ENCODE measurements at regions not wholly inside any gene's neighbourhood (a gene's known extent, or its start where the extent isn't known, plus 50 kb on each side); places are given as distances from the start of the nearest gene placed in this dataset.

DNA sequence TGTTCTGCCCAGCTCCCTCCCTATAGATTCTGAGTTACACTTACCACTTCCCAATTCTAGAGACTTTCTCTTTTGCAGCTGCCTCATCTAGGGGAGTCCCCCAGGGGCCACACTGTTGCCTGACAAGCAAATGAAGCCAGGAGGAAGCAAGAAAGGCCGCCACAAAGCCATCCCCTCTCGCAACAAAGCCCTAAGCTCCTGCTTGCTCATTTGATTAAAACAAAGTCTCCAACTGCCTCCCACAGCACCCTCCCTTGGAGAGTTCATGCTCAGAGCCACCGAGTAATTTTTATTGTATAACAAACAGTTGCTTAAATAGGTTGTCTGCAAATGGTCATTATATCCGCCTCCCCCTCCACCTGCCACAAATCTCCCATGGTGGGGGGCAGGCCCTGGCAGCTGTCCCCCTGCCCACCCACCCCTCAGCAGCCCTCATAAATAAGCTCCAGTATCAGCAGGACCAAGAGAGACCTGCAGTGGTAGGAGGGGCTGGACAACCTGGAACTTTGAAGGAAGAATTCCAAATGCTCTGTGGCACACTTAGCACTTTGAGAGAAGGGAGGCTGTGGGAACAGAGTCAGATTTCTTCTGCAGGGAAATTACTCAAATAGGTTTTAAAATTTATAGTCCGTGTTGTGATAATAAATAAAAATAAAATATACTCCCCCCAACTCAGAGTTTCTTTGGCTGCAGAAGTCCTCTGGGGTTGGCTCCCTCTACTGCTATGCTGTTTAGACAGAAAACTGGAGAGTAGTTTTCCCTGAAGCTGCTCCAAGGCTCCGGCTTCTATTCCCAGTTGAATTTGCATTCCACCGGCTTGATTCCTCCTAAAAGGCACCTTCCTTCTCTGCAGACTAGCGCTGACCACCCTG, 237.5 kb downstream of the TTLL7 start:
- Histone ChIP-seq H3K4me1 (no peaks in the 10 kb centered on the region), H3K4me3 (no peak overlapping the region), H3K36me3 (no peaks in the 10 kb centered on the region), H3K9me3 (replicated peaks) (no peaks in the 10 kb centered on the region), H3K27me3 (ENCODE audit: low read depth) (no peaks in the 10 kb centered on the region), H3K27ac (replicated peaks) (no peak overlapping the region)
- intact Hi-C loops (cut with micrococcal nuclease) = no loop called here
- DNase-seq = no peak
- TF ChIP-seq, protein P1, sequence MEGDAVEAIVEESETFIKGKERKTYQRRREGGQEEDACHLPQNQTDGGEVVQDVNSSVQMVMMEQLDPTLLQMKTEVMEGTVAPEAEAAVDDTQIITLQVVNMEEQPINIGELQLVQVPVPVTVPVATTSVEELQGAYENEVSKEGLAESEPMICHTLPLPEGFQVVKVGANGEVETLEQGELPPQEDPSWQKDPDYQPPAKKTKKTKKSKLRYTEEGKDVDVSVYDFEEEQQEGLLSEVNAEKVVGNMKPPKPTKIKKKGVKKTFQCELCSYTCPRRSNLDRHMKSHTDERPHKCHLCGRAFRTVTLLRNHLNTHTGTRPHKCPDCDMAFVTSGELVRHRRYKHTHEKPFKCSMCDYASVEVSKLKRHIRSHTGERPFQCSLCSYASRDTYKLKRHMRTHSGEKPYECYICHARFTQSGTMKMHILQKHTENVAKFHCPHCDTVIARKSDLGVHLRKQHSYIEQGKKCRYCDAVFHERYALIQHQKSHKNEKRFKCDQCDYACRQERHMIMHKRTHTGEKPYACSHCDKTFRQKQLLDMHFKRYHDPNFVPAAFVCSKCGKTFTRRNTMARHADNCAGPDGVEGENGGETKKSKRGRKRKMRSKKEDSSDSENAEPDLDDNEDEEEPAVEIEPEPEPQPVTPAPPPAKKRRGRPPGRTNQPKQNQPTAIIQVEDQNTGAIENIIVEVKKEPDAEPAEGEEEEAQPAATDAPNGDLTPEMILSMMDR (IDR thresholded peaks at IDR 0.05; ENCODE audit: borderline replicate concordance) = no peak

DNA sequence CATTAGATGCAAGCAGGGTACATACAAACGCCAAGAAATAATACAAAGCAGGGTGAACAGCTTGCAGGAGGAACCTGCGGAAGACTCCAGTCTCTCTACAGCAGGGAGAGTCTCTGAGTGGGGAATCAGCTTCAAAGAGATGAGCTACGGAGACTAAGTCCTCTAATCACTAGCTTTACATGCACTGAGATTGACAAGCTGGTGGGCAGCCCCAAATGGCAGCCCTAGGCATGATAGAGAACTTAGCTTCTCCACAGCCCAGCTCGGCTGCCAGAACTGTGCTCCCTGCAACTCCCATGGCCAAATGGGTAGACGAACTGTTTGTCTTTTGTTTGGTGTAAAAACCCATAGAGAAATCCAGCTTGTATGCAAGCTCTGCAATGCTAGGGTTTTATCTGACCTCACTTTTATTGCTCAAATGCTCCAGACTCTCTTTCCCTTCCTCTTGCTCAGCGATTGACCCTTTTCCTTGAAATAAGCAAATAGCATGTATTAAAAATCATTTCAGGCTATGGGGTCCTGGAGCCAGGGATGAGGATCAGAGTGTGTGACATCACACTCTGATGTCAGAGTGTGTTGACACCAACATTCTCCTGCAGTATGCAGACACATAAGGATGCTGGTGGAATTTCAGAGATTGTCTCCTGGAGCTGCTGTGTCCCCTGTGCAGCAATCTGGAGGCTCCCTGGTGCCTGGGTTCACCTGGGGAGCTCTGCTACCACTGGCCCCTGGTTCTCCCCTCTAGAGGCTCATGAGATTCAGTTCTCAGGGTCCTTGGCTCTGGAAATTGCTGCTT, 238.5 kb downstream of the TTLL7 start:
- no peaks in the 10 kb centered on the region for H3K36me3 ChIP-seq
- no peaks in the 10 kb centered on the region for H3K9me3 ChIP-seq (replicated peaks)
- no peaks in the 10 kb centered on the region for H3K27me3 ChIP-seq (ENCODE audit: low read depth)
- TF ChIP-seq, protein P1 (IDR thresholded peaks at IDR 0.05; ENCODE audit: borderline replicate concordance) = no peak
- H3K4me1 ChIP-seq = no peaks in the 10 kb centered on the region
- intact Hi-C loops (cut with micrococcal nuclease) = no loop called here
- no peak overlapping the region for H3K4me3 ChIP-seq
- DNase-seq = no peak
- no peak overlapping the region for H3K27ac ChIP-seq (replicated peaks)

DNA sequence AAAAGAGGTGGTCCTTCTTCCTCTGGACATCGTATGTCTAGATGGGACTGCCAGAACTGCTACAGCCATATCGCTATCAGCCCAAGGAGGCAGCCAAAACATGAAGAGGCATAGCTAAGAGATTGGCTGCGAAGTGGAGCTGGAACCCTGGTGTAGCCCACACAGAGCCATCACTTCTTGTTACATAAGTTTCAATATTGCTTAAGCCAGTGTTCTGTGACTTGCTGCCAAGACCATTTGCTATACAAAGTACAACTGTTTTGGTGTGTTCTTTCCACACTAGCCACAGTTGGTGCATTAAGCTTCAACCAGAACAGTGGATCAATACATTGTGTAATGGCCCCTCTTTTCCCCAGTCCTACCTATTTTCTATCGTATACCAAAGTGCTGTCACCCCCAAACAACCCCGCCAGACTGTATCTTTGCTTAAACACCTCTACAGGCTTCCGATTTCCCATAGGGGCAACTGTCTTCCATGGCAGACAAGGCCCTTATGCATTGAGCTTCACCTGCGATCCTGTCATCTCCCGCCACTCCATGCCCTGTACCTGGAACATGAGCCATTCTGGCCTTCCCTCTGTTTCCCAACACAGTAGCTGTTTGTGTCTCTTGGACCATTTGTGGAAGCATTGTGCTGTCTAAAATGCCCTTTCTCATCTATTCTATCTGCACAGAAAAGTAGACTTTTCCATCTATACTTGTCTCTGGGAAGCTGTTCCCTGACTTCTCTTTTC, 241.8 kb downstream of the TTLL7 start:
- Histone ChIP-seq H3K4me3 (no peak overlapping the region), H3K27ac (replicated peaks) (no peak overlapping the region), H3K9me3 (replicated peaks) (no peaks in the 10 kb centered on the region), H3K36me3 (no peaks in the 10 kb centered on the region), H3K4me1 (no peaks in the 10 kb centered on the region), H3K27me3 (ENCODE audit: low read depth) (no peaks in the 10 kb centered on the region)
- DNase-seq = no peak
- intact Hi-C loops (cut with micrococcal nuclease) = no loop called here
- TF ChIP-seq, protein P1 (IDR thresholded peaks at IDR 0.05; ENCODE audit: borderline replicate concordance) = no peak

DNA sequence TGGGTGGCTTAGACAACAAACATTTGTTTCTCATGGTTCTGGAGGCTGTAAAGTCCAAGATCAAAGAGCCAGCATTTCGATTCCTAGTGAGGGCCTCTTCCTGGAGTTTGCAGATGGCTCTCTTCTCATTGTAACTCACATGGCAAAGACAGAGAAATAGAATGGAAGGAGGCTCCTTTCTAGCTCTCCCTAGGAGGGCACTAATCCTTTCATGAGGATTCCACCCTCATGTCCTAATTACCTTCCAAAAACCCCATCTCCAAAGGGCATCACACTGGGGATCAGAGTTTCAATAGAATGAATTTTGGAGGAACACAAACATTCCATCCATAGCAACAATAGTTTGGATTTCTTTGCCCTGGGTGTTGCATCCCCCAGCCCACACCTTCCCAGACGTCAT, 247.3 kb downstream of the TTLL7 start:
- intact Hi-C loops (cut with micrococcal nuclease) = no loop called here
- Histone ChIP-seq H3K9me3 (replicated peaks) (no peaks in the 10 kb centered on the region), H3K36me3 (no peaks in the 10 kb centered on the region), H3K27me3 (ENCODE audit: low read depth) (no peaks in the 10 kb centered on the region), H3K4me3 (no peak overlapping the region), H3K27ac (replicated peaks) (no peak overlapping the region), H3K4me1 (no peaks in the 10 kb centered on the region)
- no peak for DNase-seq
- TF ChIP-seq, protein P1 (IDR thresholded peaks at IDR 0.05; ENCODE audit: borderline replicate concordance) = no peak

DNA sequence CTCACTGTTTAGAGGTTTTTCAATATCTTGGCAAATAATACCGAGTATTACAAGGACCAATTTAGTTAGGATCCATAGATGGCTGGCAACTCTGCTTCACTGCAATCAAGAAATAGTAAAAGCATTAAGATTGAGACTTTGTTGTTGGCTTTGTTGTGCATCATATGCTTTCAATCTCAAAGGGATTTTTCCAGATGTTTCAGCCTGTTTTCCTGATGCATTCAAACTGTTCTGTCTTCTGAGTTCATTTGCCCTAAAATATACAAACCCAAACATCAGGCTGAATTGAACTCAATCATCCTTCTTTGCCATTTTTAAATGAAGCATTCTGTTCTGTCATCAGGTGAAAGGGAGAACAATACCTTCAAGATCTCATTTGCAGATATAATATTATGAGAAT, 248.7 kb downstream of the TTLL7 start:
- no peak for DNase-seq
- H3K9me3 ChIP-seq (replicated peaks) = no peaks in the 10 kb centered on the region
- no peaks in the 10 kb centered on the region for H3K36me3 ChIP-seq
- H3K27ac ChIP-seq (replicated peaks) = no peak overlapping the region
- intact Hi-C loops (cut with micrococcal nuclease) = no loop called here
- H3K4me3 ChIP-seq = no peak overlapping the region
- no peaks in the 10 kb centered on the region for H3K4me1 ChIP-seq
- TF ChIP-seq, protein P1 (IDR thresholded peaks at IDR 0.05; ENCODE audit: borderline replicate concordance) = no peak
- H3K27me3 ChIP-seq (ENCODE audit: low read depth) = no peaks in the 10 kb centered on the region

All from left ventricle myocardium inferior (tissue), 1 donor.